Head of caudate nucleus (tissue), 42 donors: ENCODE measurements at regions not wholly inside any gene's neighbourhood (a gene's known extent, or its start where the extent isn't known, plus 50 kb on each side); places are given as distances from the start of the nearest gene placed in this dataset.
"Not testable (repeated sequence)": the region's sequence is repeated elsewhere in the genome, so short reads cannot be mapped to it uniquely, and the experiment has no call there.

ENCODE experiments used
- DNase-seq, 42 donors: peaks; one replicate each; pipeline versions ENCODE4 v3.0.0 to v3.0.0-alpha.2; 2020 to 2021; ENCODE audit warnings: mixed read lengths in 7 of 42
- intact Hi-C: fragments of 100-400 bp; cut with DNase I; formaldehyde crosslinking; loops from one replicate; pipeline ENCODE4 v1.15.0; 2022

GRCh38 chrX:40933132-40933705, 152.0 kb upstream of the USP9X start:
- intact Hi-C loops, result no loop called here

GRCh38 chrX:40933706-40934425, 151.4 kb upstream of the USP9X start:
- DNase-seq, result peak in 2 of 42 donors; percentile 1 to 2
- intact Hi-C loops, result no loop called here

More at GRCh38 chrX:40933132-40933705, 152.0 kb upstream of the USP9X start:
- DNase-seq, result peak in 2 of 42 donors; percentile 5 to 7

DNA sequence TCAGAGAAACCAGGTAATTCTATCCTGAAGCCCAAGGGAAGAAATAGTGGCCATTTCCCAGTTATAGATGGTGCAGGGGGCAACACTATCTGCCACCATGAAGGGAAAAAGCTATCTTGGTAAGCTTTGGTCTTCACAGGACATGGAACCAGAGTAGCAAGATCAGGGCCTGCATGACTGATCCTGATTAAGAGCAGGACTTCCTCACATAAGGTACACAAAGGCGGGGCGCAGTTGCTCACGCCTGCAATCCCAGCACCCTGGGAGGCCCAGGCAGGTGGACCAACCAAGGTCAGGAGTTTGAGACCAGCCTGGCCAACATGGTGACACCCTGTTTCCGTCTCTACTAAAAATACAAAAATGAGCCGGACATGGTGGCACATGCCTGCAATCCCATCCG, 148.4 kb upstream of the USP9X start:
- no peak for DNase-seq
- intact Hi-C loops, result no loop called here

- intact Hi-C loops, result no loop called here
- DNase-seq, result no peak
Measured at GRCh38 chrX:40938423-40938822, 146.8 kb upstream of the USP9X start.

- no peak for DNase-seq
- intact Hi-C loops, result no loop called here
Measured at GRCh38 chrX:40943093-40943641, 142.1 kb upstream of the USP9X start.

GRCh38 chrX:40945361-40945713, 139.9 kb upstream of the USP9X start:
- intact Hi-C loops, result no loop called here
- peak in 13 of 42 donors; percentile 6 to 47 (median 12) for DNase-seq

DNA sequence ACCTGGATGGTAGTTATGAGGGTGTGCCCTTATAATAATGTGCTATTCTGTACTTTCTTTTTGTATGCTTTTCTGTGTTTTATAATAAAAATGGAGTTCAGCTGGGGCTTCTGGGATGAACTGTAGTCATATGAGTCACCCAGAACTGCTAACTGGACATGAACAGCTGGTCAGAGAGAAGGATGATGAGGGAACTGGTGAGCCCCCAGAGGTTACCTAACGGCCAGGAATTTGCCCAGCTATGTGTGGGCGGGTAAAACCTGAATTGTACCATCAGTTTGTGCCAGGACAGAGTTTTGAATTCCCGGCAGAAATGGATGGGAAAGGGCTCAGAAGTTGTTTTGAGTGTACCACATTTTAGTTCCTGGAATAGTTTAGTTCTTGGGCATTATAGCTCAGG, 138.0 kb upstream of the USP9X start:
- DNase-seq, result no peak
- intact Hi-C loops, result no loop called here

DNA sequence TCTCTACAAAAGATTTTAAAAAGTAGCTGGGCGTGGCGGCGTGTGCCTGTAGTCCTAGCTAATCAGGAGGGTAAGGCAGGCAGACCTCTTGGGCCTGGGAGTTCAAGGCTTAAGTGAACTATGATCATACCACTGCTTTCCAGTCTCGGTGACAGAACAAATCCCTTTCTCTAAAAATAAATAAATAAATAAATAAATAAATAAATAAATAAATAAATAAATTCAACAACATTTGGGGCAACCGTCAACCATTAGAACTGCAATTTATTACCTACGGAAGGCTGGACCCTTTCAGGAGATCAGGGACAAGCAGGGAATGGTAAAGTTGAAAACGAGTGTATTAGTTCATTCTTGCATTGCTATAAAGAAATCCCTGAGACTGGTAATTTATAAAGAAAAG, 136.2 kb upstream of the USP9X start:
- no peak for DNase-seq
- intact Hi-C loops, result no loop called here

- no peak for DNase-seq
- intact Hi-C loops, result no loop called here
Measured at GRCh38 chrX:40950546-40950945, 134.7 kb upstream of the USP9X start.

DNA sequence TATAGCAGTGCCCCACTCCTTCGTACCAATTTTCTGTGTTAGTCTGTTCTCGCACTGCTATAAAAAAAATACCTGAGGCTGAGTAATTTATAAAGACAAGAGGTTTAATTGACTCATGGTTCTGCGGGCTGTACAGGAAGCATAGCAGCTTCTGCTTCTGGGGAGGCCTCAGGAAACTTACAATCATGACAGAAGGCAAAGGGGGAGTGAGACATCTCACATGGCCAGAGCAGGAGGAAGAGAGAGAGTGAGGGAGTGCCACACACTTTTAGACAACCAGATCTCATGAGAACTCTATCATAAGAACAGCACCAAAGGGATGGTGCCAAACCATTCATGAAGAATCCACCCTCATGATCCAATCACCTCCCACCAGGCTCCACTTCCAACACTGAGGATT, 133.8 kb upstream of the USP9X start:
- DNase-seq, intact Hi-C loops: not testable (repeated sequence)

- intact Hi-C loops, result no loop called here
- DNase-seq, result no peak
Measured at GRCh38 chrX:40952855-40953254, 132.4 kb upstream of the USP9X start.

GRCh38 chrX:40953369-40953768, 131.9 kb upstream of the USP9X start:
- intact Hi-C loops, result no loop called here
- DNase-seq, result no peak

- no peak for DNase-seq
- intact Hi-C loops, result no loop called here
Measured at GRCh38 chrX:40960041-40960440, 125.2 kb upstream of the USP9X start.

- intact Hi-C loops, result no loop called here
- no peak for DNase-seq
Measured at GRCh38 chrX:40962793-40963407, 122.3 kb upstream of the USP9X start.

GRCh38 chrX:40964008-40964407, 121.2 kb upstream of the USP9X start:
- no peak for DNase-seq
- intact Hi-C loops, result no loop called here

- intact Hi-C loops, result no loop called here
- no peak for DNase-seq
Measured at GRCh38 chrX:40964633-40965586, 120.3 kb upstream of the USP9X start.

DNA sequence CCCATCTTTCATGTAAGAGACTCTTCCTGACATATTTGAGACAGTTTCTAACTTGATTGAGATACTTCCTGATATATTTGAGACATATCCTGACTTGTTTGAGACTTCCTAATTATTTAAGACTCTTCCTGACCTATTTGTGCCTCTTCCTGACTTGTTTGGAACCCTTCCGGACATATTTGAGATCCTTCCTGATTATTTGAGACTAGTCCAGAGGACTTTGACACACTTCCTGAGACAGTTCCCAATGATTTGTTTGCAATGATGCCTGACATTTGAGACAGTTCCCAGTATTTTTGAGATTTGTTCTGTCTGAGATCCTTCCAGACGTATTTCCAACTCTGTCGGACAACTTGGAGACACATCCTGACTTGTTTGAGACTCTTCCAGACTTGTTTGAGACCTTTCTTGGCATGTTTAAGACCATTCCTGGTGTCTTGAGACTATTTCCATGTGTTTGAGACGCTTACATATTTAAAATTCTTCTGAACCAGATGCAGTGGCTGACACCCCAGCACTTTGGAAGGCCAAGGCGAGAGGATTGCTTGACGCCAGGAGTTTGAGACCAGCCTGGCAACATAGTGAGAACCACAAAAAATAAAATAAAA, 118.9 kb upstream of the USP9X start:
- intact Hi-C loops, result no loop called here
- no peak for DNase-seq

DNA sequence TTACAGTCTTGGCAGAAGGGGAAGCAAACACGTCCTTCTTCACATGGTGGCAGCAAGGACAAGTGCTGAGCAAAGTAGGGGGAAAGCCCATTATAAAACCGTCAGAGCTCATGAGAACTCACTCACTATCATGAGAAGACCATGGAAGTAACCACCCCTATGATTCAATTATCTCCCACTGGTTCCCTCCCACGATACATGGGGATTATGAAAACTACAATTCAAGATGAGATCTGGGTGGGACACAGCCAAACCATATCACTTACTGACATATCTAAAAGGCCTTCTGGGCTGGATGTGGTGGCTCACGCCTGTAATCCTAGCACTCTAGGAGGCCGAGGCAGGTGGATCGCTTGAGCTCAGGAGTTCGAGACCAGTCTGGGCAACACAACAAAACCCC, 117.1 kb upstream of the USP9X start:
- intact Hi-C loops, result no loop called here
- no peak for DNase-seq

GRCh38 chrX:40971736-40972135, 113.5 kb upstream of the USP9X start:
- no peak for DNase-seq
- intact Hi-C loops, result no loop called here
